ENCODE measurements at regions not wholly inside any gene's neighbourhood (a gene's known extent, or its start where the extent isn't known, plus 50 kb on each side); places are given as distances from the start of the nearest gene placed in this dataset.
A peak's percentile ranks its signal among the peaks of the same experiment; 100 is the strongest.

GRCh38 chr4:41390661-41391060 lies 133.9 kb downstream of the UCHL1 start:
- no peak for DNase-seq (ENCODE audit: low spot score)

- no peak for DNase-seq (ENCODE audit: low spot score)
Observed at GRCh38 chr4:41391271-41391670, 134.5 kb downstream of the UCHL1 start.

- no peak for DNase-seq (ENCODE audit: low spot score)
Observed at GRCh38 chr4:41394481-41394894, 137.8 kb downstream of the UCHL1 start.

- no peak for DNase-seq (ENCODE audit: low spot score)
Observed at GRCh38 chr4:41396214-41396613, 139.5 kb downstream of the UCHL1 start.

- DNase-seq (ENCODE audit: low spot score) = no peak
Observed at GRCh38 chr4:41396869-41397268, 140.1 kb downstream of the UCHL1 start.

- DNase-seq (ENCODE audit: low spot score) = peak; percentile 40
Observed at GRCh38 chr4:41399231-41399630, 138.7 kb upstream of the LIMCH1 start.

GRCh38 chr4:41400296-41400695 lies 137.7 kb upstream of the LIMCH1 start:
- DNase-seq (ENCODE audit: low spot score) = peak; percentile 34

GRCh38 chr4:41405464-41406112 lies 132.4 kb upstream of the LIMCH1 start:
- no peak for DNase-seq (ENCODE audit: low spot score)

- DNase-seq (ENCODE audit: low spot score) = no peak
Observed at GRCh38 chr4:41406113-41406516, 131.8 kb upstream of the LIMCH1 start.

- DNase-seq (ENCODE audit: low spot score) = no peak
Observed at GRCh38 chr4:41408150-41408549, 129.8 kb upstream of the LIMCH1 start.

- no peak for DNase-seq (ENCODE audit: low spot score)
Observed at GRCh38 chr4:41408859-41409593, 128.9 kb upstream of the LIMCH1 start.

GRCh38 chr4:41409594-41409895 lies 128.4 kb upstream of the LIMCH1 start:
- DNase-seq (ENCODE audit: low spot score) = no peak

GRCh38 chr4:41410049-41410448 lies 127.9 kb upstream of the LIMCH1 start:
- DNase-seq (ENCODE audit: low spot score) = no peak

GRCh38 chr4:41413670-41414411 lies 124.1 kb upstream of the LIMCH1 start:
- DNase-seq (ENCODE audit: low spot score) = no peak

GRCh38 chr4:41414412-41414779 lies 123.6 kb upstream of the LIMCH1 start:
- DNase-seq (ENCODE audit: low spot score) = no peak

- DNase-seq (ENCODE audit: low spot score) = peak; percentile 83
Observed at GRCh38 chr4:41418444-41418843, 119.5 kb upstream of the LIMCH1 start.

- DNase-seq (ENCODE audit: low spot score) = no peak
Observed at GRCh38 chr4:41420541-41420940, 117.4 kb upstream of the LIMCH1 start.

GRCh38 chr4:41423117-41423516 lies 114.8 kb upstream of the LIMCH1 start:
- no peak for DNase-seq (ENCODE audit: low spot score)

GRCh38 chr4:41424522-41424921 lies 113.4 kb upstream of the LIMCH1 start:
- DNase-seq (ENCODE audit: low spot score) = no peak

GRCh38 chr4:41425650-41426049 lies 112.3 kb upstream of the LIMCH1 start:
- no peak for DNase-seq (ENCODE audit: low spot score)

- DNase-seq (ENCODE audit: low spot score) = no peak
Observed at GRCh38 chr4:41426539-41426938, 111.4 kb upstream of the LIMCH1 start.

GRCh38 chr4:41427306-41427882 lies 110.6 kb upstream of the LIMCH1 start:
- DNase-seq (ENCODE audit: low spot score) = no peak
